ENCODE measurements at regions not wholly inside any gene's neighbourhood (a gene's known extent, or its start where the extent isn't known, plus 50 kb on each side); places are given as distances from the start of the nearest gene placed in this dataset.

DNA sequence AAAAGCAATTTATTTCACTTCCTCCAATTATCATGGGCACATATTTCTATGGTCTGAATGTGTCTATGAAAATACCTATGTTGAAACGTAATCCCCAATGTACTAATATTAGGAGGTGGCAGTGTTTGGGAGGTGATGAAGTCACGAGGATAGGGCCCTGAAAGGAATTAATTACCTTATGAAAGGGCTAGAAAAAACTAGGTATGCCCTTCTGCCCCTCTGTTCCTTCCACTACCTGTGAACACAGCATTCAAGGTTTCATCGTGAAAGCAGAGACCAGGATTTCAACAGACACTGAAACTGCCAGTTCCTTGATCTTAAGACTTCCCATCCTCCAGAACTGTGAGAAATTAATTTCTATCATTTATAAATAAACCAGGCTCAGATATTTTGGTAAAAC lies 1037.1 kb upstream of the C9orf72 start:
- H3K4me2 ChIP-seq (ENCODE audit: control insufficient read depth, insufficient read depth): no peak overlapping the region
- H3K27ac ChIP-seq (ENCODE audit: control insufficient read depth, insufficient read depth): no peak overlapping the region
- ATAC-seq (no peak; the same call in 2 of the 3 replicates), DNase-seq (ENCODE audit: low read depth, low spot score) (no peak), FAIRE-seq (no peak)
- ChIA-PET CTCF (no interaction called here), POLR2A (no interaction called here), SMC1A (ENCODE audit: uncharacterized antibody, unreplicated experiment) (no interaction called here), RAD21 (ENCODE audit: unreplicated experiment) (no interaction called here)
- H3K9me3 ChIP-seq (replicated peaks; ENCODE audit: control insufficient read depth, insufficient read depth, low read length): no peaks in the 10 kb centered on the region
- H3K9ac ChIP-seq (ENCODE audit: control insufficient read depth, insufficient read depth, low read length): no peak overlapping the region
- in situ Hi-C loops (cut with MboI) (no loop called here), intact Hi-C loops (cut with micrococcal nuclease; ENCODE audit: unreplicated experiment) (no loop called here)
- no peaks in the 10 kb centered on the region for H3K27me3 ChIP-seq (replicated peaks in 1 of 2; ENCODE audit: control insufficient read depth in 2 of 2, insufficient read depth in 2 of 2, low read length in 1 of 2)
- H2AFZ ChIP-seq (ENCODE audit: control insufficient read depth, low read depth, low read length): no peak overlapping the region
- H3K4me3 ChIP-seq: no peak overlapping the region
- no TSS peak for BruUV-seq (replicated peaks)
- 0% methylated on average over 3 of the region's 3 CpGs for WGBS (ENCODE audit: insufficient coverage, insufficient replicate concordance, low lambda C conversion rate, missing lambda C conversion rate)
- no peaks in the 10 kb centered on the region for H3K79me2 ChIP-seq (ENCODE audit: control insufficient read depth, insufficient read depth, low read length)
- TF ChIP-seq, protein P1, sequence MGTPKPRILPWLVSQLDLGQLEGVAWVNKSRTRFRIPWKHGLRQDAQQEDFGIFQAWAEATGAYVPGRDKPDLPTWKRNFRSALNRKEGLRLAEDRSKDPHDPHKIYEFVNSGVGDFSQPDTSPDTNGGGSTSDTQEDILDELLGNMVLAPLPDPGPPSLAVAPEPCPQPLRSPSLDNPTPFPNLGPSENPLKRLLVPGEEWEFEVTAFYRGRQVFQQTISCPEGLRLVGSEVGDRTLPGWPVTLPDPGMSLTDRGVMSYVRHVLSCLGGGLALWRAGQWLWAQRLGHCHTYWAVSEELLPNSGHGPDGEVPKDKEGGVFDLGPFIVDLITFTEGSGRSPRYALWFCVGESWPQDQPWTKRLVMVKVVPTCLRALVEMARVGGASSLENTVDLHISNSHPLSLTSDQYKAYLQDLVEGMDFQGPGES (IDR thresholded peaks at IDR 0.05): no peak
- TF ChIP-seq ETV6 (conservative IDR thresholded peaks at IDR 0.05 in 1 of 2, IDR thresholded peaks at IDR 0.05 in 1 of 2; ENCODE audit: borderline replicate concordance in 1 of 2, low read depth in 1 of 2) (no peak), ATF7 (IDR thresholded peaks at IDR 0.05; ENCODE audit: low read depth) (no peak), MYC (IDR thresholded peaks at IDR 0.05; ENCODE audit: insufficient read depth, insufficient read length, insufficient replicate concordance, low read length, severe bottlenecking) (no peak), YY1 (IDR thresholded peaks at IDR 0.05; ENCODE audit: low read depth, low read length) (no peak), NR2C1 (IDR thresholded peaks at IDR 0.05) (no peak), MEF2A (IDR thresholded peaks at IDR 0.05; ENCODE audit: insufficient read depth, low read depth, low read length) (no peak), SUZ12 (IDR thresholded peaks at IDR 0.05; ENCODE audit: unreplicated experiment) (no peak)
- TF ChIP-seq, protein P2, sequence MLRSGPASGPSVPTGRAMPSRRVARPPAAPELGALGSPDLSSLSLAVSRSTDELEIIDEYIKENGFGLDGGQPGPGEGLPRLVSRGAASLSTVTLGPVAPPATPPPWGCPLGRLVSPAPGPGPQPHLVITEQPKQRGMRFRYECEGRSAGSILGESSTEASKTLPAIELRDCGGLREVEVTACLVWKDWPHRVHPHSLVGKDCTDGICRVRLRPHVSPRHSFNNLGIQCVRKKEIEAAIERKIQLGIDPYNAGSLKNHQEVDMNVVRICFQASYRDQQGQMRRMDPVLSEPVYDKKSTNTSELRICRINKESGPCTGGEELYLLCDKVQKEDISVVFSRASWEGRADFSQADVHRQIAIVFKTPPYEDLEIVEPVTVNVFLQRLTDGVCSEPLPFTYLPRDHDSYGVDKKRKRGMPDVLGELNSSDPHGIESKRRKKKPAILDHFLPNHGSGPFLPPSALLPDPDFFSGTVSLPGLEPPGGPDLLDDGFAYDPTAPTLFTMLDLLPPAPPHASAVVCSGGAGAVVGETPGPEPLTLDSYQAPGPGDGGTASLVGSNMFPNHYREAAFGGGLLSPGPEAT (IDR thresholded peaks at IDR 0.05; ENCODE audit: low read depth): no peak
- TF ChIP-seq, protein P3, sequence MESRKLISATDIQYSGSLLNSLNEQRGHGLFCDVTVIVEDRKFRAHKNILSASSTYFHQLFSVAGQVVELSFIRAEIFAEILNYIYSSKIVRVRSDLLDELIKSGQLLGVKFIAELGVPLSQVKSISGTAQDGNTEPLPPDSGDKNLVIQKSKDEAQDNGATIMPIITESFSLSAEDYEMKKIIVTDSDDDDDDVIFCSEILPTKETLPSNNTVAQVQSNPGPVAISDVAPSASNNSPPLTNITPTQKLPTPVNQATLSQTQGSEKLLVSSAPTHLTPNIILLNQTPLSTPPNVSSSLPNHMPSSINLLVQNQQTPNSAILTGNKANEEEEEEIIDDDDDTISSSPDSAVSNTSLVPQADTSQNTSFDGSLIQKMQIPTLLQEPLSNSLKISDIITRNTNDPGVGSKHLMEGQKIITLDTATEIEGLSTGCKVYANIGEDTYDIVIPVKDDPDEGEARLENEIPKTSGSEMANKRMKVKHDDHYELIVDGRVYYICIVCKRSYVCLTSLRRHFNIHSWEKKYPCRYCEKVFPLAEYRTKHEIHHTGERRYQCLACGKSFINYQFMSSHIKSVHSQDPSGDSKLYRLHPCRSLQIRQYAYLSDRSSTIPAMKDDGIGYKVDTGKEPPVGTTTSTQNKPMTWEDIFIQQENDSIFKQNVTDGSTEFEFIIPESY (IDR thresholded peaks at IDR 0.05): no peak
- no peaks in the 10 kb centered on the region for H3K36me3 ChIP-seq (ENCODE audit: control insufficient read depth in 2 of 2, insufficient read depth in 2 of 2, low read length in 1 of 2)
- H3K4me1 ChIP-seq (ENCODE audit: control insufficient read depth, insufficient read depth, low read length): no peaks in the 10 kb centered on the region
- no peaks in the 10 kb centered on the region for H4K20me1 ChIP-seq (ENCODE audit: control insufficient read depth, insufficient read depth)
